ENCODE measurements at regions not wholly inside any gene's neighbourhood (a gene's known extent, or its start where the extent isn't known, plus 50 kb on each side); places are given as distances from the start of the nearest gene placed in this dataset.

DNA sequence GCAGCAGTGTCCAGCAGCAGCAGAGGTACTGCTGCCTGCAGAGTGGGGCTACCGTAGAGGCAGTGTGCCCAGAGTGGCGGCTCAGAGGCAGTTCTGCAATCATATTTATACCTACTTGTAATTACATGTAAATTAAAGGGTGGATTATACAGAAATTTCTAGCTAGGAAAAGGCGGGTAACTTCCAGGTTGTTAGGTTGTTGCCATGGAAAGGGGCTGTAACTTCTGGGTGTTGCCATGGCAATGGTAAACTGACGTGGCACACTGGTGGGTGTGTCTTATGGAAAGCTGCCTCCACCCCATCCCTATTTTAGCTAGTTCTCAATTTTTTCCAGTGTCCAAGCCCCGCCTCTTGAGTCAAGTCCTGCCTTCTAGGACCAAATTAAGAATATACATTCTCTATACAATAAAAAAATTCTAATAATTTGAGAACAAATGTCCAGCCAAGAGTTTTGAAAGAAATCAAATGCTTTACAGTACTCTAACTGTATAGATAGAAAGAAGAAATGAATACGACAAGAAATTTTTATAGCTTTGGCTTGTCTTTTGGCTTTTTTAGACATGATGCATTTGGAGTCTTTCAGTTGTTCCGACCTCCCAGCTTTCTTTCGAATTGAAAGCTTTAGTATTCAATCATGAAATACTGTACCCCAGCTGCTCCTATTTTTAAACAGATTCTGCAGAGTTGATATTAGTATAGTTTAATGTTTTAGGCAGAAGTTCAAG, 816.6 kb downstream of the DIAPH3 start:
- TF ChIP-seq, protein P1, sequence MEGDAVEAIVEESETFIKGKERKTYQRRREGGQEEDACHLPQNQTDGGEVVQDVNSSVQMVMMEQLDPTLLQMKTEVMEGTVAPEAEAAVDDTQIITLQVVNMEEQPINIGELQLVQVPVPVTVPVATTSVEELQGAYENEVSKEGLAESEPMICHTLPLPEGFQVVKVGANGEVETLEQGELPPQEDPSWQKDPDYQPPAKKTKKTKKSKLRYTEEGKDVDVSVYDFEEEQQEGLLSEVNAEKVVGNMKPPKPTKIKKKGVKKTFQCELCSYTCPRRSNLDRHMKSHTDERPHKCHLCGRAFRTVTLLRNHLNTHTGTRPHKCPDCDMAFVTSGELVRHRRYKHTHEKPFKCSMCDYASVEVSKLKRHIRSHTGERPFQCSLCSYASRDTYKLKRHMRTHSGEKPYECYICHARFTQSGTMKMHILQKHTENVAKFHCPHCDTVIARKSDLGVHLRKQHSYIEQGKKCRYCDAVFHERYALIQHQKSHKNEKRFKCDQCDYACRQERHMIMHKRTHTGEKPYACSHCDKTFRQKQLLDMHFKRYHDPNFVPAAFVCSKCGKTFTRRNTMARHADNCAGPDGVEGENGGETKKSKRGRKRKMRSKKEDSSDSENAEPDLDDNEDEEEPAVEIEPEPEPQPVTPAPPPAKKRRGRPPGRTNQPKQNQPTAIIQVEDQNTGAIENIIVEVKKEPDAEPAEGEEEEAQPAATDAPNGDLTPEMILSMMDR (IDR thresholded peaks at IDR 0.05; ENCODE audit: insufficient read depth, low read depth, low read length, missing control alignments), result no peak
- H3K4me3 ChIP-seq (ENCODE audit: low read length), result no peak overlapping the region
- no peak for DNase-seq (ENCODE audit: low read depth)

DNA sequence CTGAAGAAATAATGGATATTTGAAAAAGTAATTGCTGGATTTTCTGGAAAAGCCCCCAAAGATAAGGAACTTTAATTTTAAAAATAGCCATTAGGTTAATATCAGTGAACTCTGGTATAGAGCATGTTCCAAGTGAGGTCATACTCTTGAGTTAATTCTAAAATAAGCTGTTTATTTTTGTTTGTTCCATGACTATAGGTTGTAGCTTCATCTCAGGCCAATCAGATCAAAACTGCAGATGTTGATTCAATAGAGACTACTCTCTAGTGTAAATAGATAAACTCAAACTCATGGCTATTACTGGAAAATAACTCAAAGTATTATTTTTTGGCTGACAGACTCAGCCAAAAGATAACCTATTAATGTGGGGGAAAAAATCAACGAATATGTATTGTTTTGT, 815.1 kb downstream of the DIAPH3 start:
- no peak for DNase-seq (ENCODE audit: low read depth)
- no peak overlapping the region for H3K4me3 ChIP-seq (ENCODE audit: low read length)
- TF ChIP-seq, protein P1 (IDR thresholded peaks at IDR 0.05; ENCODE audit: insufficient read depth, low read depth, low read length, missing control alignments), result no peak

DNA sequence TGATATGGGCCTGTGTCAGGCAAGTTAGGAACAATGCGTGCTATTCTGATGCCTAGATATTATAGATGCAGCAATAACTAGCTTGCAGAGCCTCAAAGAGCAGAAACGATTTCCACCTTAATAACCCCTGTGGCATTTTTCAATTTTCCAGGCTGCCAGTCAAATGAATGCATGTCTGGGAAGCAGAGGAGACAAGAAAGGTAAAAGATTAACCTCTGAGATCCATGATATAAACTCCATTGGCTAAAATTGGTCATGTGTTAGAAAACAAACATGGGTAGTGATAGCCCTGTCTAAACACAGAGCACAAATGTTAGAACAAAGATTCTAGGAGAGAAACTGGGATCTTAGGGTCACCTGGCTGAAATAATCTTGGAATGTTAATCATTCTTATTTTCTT, 811.1 kb downstream of the DIAPH3 start:
- DNase-seq (ENCODE audit: low read depth), result no peak
- TF ChIP-seq, protein P1 (IDR thresholded peaks at IDR 0.05; ENCODE audit: insufficient read depth, low read depth, low read length, missing control alignments), result no peak
- H3K4me3 ChIP-seq (ENCODE audit: low read length), result no peak overlapping the region

DNA sequence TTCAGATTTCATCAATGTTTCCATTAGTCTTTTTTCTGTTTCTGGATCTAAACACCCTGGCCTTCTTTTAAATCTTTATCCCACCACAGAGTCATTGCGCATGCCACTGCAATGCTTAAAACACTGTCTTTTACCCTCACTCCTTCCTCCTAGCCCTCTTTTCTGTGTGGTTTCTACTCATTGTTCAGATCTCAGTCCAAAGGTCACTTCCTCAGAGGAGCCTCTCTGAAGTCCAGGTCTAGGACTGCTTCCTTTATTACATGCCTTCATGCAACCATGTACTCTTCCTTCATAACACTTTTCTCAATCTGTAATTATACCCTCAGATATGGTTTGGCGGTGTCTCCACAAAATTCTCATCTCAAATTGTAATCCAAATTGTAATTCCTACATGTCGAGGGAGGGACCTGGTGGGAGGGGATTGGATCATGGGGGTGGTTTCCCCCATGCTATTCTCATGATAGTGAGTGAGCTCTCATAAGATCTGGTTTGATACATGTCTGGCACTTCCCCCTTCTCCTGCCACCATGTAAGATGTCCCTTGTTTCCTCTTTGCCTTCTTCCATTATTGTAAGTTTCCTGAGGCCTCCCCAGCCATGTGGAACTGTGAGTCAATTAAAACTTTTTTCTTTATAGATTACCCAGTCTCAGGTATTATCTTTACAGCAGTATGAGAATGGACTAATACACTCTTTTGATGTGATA, 808.9 kb downstream of the DIAPH3 start:
- TF ChIP-seq, protein P1 (IDR thresholded peaks at IDR 0.05; ENCODE audit: insufficient read depth, low read depth, low read length, missing control alignments), result no peak
- no peak for DNase-seq (ENCODE audit: low read depth)
- no peak overlapping the region for H3K4me3 ChIP-seq (ENCODE audit: low read length)

DNA sequence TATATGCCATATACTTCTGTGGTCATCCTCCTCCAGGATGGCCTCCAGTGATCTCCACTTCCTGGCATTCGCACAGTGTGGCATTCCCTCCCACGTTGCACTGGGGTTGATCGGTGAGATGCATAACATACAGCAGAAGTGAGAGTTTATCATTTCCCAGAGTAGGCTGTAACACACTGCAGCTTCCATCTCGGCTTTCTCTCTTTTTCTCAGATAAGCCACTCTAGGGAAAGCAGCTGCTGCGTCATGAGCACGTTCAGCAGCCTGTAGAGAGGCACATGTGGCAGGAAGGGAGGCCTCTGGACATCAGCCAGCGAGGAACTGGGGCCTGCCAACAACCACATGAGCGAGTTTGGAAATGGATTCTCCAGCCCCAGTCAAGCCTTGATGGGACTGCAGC, 807.1 kb downstream of the DIAPH3 start:
- no peak overlapping the region for H3K4me3 ChIP-seq (ENCODE audit: low read length)
- DNase-seq (ENCODE audit: low read depth), result no peak
- TF ChIP-seq, protein P1 (IDR thresholded peaks at IDR 0.05; ENCODE audit: insufficient read depth, low read depth, low read length, missing control alignments), result no peak

DNA sequence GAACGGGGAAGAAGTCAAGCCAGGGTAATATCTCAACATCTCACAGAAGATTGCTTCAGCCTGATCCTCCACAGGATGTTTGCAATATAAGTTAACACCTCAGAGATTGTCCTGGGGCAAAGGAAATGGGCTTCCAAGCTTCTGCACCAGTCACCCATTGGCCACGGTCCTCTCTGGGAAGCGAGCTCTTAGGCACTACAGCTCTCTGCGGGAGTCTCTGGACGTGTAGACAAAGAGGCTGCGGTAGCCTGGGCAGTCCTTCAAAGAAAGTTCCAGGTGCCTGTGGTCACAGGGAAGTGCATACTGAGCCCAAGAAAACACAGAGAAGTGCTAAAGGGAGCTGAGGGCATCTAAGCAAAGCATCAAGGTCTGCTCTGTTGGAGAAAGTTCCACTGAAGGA, 805.7 kb downstream of the DIAPH3 start:
- H3K4me3 ChIP-seq (ENCODE audit: low read length), result no peak overlapping the region

More for the DNA sequence above, 805.7 kb downstream of the DIAPH3 start:
- TF ChIP-seq, protein P1 (IDR thresholded peaks at IDR 0.05; ENCODE audit: insufficient read depth, low read depth, low read length, missing control alignments), result no peak
- no peak for DNase-seq (ENCODE audit: low read depth)

All from epithelial cell of esophagus (primary cell).